ENCODE measurements at regions not wholly inside any gene's neighbourhood (a gene's known extent, or its start where the extent isn't known, plus 50 kb on each side); places are given as distances from the start of the nearest gene placed in this dataset.

DNA sequence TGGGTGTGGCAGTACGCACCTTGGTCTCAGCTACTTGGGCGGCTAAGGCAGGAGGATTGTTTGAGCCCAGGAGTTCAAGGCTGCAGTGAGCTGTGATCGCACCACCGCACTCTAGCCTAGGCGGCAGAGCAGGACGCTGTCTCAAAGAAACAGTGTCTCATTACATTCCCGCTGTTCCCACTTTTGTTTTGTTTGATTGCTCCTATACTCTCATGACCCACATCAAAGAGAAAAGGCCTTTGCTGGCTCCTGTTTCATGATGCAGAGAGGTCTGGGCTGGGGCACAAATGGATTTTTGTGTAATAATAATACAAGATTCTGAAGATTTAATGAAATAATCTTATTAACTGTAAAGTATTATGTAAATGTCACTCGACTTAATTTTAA, 85.7 kb downstream of the LACC1 start:
- TF ChIP-seq POLR2A (IDR thresholded peaks at IDR 0.05; ENCODE audit: insufficient read depth in 1 of 2, low read depth in 2 of 2, low read length in 2 of 2), result no peak
- no peak for TF ChIP-seq FIP1L1 (IDR thresholded peaks at IDR 0.05; ENCODE audit: borderline replicate concordance, insufficient read depth, low read depth, low read length)
- TF ChIP-seq NR2F2 (IDR thresholded peaks at IDR 0.05; ENCODE audit: borderline replicate concordance, low read depth), result no peak
- TF ChIP-seq RFX5 (IDR thresholded peaks at IDR 0.05; ENCODE audit: low read depth, low read length), result no peak
- TF ChIP-seq SP1 (IDR thresholded peaks at IDR 0.05), result no peak
- TF ChIP-seq SP1 (CRISPR knock-in tag; IDR thresholded peaks at IDR 0.05), result no peak
- no peak for TF ChIP-seq ZFP41 (CRISPR knock-in tag; IDR thresholded peaks at IDR 0.05; ENCODE audit: borderline replicate concordance)
- TF ChIP-seq POLR2AphosphoS5 (IDR thresholded peaks at IDR 0.05; ENCODE audit: low read depth, low read length), result no peak
- no peak for TF ChIP-seq ZNF232 (CRISPR knock-in tag; IDR thresholded peaks at IDR 0.05; ENCODE audit: borderline replicate concordance)
- TF ChIP-seq ZBTB4 (CRISPR knock-in tag; IDR thresholded peaks at IDR 0.05; ENCODE audit: borderline replicate concordance), result no peak
- TF ChIP-seq YY1 (IDR thresholded peaks at IDR 0.05; ENCODE audit: insufficient read depth, insufficient replicate concordance, low read depth, low read length), result no peak
